ENCODE measurements at regions not wholly inside any gene's neighbourhood (a gene's known extent, or its start where the extent isn't known, plus 50 kb on each side); places are given as distances from the start of the nearest gene placed in this dataset.

DNA sequence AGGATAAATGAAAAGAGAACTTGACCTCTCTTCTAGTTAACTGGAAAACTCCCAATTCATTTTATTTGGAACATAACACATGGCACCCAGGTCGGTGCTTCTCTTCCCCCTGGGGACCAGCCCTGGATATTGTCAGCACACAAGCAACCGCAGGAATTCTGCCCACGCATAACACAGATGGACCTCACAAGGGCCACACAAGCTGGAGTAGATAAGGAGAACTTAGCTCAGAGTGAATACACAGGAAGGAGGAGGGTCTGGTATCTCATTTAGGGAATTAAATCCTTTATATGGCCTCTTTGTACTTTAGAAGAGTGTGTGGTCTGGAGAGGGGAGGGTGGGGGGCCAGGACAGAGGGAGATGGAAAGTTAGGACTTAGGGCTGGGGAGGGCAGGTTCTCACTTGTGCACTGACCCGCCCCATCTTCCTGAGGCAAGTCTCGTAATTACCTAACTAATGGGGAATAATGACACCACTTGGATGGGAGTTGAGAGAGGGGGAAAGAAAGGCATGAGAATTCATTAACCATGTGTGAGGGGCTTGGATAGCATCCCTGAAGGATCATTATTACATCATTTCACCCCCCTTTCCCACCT lies 341.2 kb upstream of the WWC1 start:
- TF ChIP-seq, protein P1, sequence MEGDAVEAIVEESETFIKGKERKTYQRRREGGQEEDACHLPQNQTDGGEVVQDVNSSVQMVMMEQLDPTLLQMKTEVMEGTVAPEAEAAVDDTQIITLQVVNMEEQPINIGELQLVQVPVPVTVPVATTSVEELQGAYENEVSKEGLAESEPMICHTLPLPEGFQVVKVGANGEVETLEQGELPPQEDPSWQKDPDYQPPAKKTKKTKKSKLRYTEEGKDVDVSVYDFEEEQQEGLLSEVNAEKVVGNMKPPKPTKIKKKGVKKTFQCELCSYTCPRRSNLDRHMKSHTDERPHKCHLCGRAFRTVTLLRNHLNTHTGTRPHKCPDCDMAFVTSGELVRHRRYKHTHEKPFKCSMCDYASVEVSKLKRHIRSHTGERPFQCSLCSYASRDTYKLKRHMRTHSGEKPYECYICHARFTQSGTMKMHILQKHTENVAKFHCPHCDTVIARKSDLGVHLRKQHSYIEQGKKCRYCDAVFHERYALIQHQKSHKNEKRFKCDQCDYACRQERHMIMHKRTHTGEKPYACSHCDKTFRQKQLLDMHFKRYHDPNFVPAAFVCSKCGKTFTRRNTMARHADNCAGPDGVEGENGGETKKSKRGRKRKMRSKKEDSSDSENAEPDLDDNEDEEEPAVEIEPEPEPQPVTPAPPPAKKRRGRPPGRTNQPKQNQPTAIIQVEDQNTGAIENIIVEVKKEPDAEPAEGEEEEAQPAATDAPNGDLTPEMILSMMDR (IDR thresholded peaks at IDR 0.05 in 8 of 11, conservative IDR thresholded peaks at IDR 0.05 in 3 of 11) = no peak
- TF ChIP-seq POLR2A (IDR thresholded peaks at IDR 0.05) = no peak
